NK-92 treated with Interleukin-12 subunit alpha and Interleukin-12 subunit beta, amount 100 ng/mL, for 24 hours (cell line): ENCODE measurements at regions not wholly inside any gene's neighbourhood (a gene's known extent, or its start where the extent isn't known, plus 50 kb on each side); places are given as distances from the start of the nearest gene placed in this dataset.
"Not testable (repeated sequence)": the region's sequence is repeated elsewhere in the genome, so short reads cannot be mapped to it uniquely, and the experiment has no call there.

Experiments
- DNase-seq: peaks from one replicate; lab custom pipeline; 2025; lab: John Stamatoyannopoulos, UW

- no peak for DNase-seq
These were observed 57.9 kb downstream of the GPR101 start for GRCh38 chrX:136975684-136976470.

- DNase-seq: no peak
These were observed 65.8 kb downstream of the GPR101 start for GRCh38 chrX:136967966-136968365.

GRCh38 chrX:136963973-136964372 lies 69.8 kb downstream of the GPR101 start:
- no peak for DNase-seq

- DNase-seq: no peak
These were observed 72.1 kb downstream of the GPR101 start for GRCh38 chrX:136961594-136962135.

DNA sequence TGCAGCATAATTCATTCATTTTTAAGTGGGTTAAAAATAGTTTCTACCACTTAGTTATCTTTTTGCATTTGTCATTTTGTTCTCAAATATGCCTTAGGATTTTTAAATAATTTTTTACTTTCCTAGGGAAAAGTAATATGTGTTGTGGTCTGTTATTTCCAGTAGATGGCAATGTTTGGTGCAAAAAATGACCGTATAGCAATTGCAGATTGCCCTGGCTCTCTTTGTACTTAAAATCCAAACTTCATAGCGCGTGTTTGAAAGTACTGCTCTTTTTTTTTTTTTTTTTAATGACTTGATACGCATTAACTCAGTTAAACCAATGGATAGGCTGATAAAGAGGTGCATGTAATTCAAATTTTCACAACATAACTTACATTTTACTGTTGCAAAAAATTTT lies 74.4 kb upstream of the RBMX start:
- no peak for DNase-seq

DNA sequence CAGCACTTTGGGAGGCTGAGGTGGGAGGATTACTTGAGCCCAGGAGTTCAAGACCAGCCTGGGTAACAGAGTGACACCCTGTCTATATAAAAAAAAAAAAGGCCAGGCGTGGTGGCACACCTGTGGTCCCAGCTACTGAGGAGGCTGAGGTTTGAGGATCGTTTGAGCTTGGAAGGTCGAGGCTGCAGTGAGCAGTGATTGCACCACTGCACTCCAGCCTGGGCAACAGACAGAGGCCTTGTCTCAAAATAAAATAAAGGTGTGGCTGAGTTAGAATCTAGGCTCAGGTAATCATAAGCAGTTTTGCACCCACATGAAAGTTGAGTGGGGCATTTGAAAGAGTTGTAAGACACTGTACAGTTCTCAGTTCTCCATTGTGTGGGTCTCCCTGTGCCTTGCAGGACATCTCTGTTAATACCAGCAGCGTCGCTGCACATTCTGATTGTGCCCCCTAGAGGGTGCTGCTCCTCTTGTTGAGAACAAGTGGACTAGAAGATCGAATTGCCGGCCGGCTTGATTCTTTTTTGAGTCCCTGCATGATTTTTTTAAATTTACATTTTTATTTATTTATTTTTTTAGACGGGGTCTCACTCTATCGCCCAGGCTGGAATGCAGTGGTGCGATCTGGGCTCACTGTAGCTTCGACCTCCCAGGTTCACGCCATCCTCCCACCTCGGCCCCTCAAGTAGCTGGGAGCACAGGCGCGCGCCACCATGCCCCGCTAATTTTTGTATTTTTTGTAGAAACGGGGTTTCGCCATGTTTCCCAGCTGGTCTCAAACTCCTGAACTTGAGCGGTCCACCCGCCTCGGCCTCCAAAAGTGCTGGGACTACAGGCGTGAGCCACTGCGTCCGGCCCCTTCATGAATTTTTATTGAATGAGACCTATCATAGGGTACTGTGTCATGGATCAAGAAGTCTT lies 73.6 kb upstream of the RBMX start:
- DNase-seq: peak; percentile 29

DNA sequence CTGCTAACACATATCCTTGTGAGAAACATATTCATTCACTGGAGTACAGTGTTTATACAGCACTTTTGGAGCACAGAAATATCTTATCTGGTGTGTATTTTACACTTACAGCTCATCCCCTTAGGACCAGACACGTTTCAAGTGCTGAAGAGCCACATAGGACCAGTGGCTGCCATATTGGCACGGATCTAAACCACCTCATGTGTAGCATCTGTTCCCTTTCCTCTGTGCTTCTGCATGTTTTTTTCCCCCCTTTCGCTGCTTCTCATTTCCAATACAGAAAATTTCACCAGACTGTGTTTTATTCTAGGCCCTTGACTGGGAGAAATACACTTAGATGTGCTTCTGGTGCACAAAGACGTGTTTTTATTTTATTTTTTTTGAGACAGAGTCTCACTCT lies 69.7 kb upstream of the RBMX start:
- DNase-seq: no peak

GRCh38 chrX:136941396-136942337 lies 61.1 kb upstream of the RBMX start:
- DNase-seq: no peak

DNA sequence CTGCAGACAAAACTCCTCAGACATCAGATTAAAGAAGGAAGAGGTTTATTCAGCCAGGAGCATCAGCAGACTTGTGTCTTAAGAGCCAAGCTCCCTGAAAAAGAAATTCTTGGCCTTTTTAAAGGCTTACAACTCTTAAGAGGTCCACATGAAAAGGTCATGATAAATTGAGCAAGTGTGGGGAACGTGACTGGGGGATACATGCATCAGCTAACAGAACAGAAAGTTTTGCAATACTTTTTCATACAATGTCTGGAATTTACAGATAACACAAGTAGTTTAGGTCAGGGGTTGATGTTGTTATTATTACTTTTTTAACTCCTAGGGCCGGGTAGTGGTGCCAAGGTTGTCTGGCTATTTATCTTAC lies 55.6 kb upstream of the RBMX start:
- DNase-seq: no peak

- not testable (repeated sequence) for DNase-seq
These were observed 55.1 kb upstream of the RBMX start for GRCh38 chrX:136935533-136936182.

DNA sequence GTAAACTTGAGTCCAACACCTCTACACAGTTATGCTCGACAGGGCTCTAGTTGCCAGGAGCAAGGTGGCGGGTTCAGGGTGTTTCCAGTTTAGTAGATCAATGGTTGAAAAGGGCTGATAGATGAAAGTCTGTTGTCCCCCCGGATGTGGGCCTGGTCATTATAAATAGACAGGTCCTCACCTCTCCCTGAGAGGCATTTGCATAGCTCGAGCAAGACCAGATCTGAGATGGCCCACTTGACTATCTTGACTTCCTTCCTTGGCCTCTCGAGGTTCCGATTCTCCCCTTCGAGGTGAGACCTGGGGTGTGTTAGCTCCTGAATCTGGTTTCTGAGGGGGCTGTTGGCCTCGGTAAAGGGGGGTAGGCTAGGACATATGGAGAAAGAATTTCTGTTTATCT lies 54.1 kb upstream of the RBMX start:
- DNase-seq: not testable (repeated sequence)

- DNase-seq: no peak
These were observed 53.2 kb upstream of the RBMX start for GRCh38 chrX:136933611-136934145.

- DNase-seq: no peak
These were observed 51.1 kb upstream of the RBMX start for GRCh38 chrX:136931661-136932060.
